ENCODE measurements at regions not wholly inside any gene's neighbourhood (a gene's known extent, or its start where the extent isn't known, plus 50 kb on each side); places are given as distances from the start of the nearest gene placed in this dataset.

DNA sequence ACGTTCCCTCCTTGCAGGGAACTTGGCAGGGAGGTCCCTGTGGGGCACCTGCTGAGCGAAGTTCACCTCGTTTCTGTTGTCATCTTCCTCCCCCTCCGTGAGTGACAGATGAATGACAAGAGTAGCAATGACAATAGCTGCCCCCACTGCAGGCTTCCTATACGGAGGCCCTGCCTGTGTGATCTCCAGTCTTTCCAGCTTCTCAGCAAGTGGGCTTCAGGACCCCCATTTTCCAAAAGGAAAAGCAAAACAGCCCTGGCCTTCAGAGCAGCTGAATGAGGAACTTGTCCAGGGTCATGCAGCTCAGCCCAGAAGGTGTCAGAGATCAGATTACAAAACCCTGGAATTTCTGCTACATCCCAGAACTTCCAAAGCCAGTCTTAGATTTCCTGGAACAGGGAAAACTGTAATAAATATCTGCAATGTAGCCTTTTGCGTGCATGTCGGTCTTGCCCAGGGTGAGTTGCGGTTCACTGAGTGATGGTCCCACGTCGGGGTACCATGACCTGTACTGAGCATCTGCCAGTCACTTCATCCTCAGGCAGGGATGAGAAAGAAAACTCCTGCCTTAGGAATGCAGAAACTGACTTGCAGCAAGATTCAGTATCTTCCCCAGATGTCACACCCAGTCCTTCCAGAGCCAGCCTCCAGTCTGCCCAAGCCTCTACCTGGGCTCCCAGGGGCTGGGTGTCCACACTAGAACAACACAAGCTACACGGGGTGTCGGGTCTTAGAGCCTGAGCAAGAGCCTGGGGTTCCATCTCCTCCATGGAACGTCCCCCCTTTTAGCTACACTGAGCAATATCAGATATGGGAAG is 1457.0 kb downstream of the BRD1 start:
- no peaks in the 10 kb centered on the region for H3K36me3 Mint-ChIP-seq (ENCODE audit: low read depth)
- intact Hi-C loops (cut with micrococcal nuclease), result no loop called here
- H3K9me3 Mint-ChIP-seq, result no peaks in the 10 kb centered on the region
- H3K4me3 Mint-ChIP-seq, result no peak overlapping the region
- H3K27ac Mint-ChIP-seq, result no peak overlapping the region
- H3K4me1 Mint-ChIP-seq (ENCODE audit: low read depth), result no peaks in the 10 kb centered on the region
- CTCF ChIA-PET, result no interaction called here
- no peaks in the 10 kb centered on the region for H3K27me3 Mint-ChIP-seq (ENCODE audit: low read depth)
- DNase-seq, result no peak

DNA sequence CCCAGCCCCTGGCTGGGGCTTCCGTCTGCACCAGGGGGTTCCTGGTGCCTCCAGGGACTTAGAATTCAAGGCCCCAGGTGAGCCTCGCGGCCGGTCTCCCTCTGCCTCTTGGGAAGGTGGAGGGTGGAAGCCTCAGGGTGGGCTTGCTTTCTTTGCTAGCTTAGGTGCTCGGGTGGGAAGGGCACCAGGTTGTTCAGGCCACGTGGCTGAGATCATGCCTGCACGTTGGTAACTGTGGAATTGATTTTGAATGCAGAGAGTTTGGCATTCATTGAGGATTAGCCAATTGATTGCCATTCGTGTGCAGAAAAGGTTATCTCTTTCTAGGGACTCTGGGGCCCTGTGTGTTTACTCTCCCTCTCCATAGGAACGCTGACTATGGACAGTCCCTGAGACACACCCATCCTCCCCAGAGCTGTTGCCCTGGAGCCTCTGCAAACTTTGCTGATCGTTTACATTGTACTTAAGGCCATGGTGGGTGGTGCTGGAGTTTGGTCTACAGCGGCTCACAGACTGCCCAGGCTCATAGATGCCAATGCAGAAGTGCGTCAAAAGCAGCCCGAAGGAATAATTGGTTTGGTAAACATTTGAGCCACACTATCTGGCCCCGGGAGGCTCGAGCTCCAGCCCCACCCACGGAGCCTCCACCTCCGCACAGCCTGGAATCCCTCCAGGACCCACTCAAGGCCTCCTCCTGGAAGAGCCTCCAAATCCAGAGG is 1457.7 kb downstream of the BRD1 start:
- no peak for DNase-seq
- intact Hi-C loops (cut with micrococcal nuclease), result no loop called here
- no peak overlapping the region for H3K27ac Mint-ChIP-seq
- H3K27me3 Mint-ChIP-seq (ENCODE audit: low read depth), result no peaks in the 10 kb centered on the region
- H3K4me3 Mint-ChIP-seq, result no peak overlapping the region
- no peaks in the 10 kb centered on the region for H3K4me1 Mint-ChIP-seq (ENCODE audit: low read depth)
- CTCF ChIA-PET, result no interaction called here
- H3K36me3 Mint-ChIP-seq (ENCODE audit: low read depth), result no peaks in the 10 kb centered on the region
- H3K9me3 Mint-ChIP-seq, result no peaks in the 10 kb centered on the region

DNA sequence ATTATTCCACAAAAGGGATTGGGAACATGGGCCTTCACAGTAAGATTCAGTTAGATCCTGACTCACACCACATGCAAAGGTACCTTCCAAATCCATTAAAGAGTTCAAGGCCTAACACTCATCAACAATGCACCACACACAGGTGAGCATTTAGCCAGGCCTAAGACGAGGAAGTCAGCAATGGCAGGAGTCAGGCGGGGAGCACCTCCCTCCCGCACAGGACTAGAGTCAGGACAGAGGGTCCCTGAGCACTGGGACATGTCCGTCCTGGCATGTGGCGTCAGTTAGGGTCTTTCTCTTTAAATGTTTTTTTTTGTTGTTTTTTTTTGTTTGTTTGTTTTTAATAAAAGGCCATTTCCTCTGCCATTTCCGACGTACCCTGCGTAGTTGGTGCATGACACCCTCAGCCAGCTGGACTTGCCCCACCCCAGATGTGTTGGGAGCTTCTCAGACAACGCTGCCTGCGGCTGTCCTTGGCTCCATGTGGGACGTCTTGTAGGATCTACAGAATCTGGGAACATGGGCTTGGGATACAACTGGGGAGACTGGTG is 1458.6 kb downstream of the BRD1 start:
- Mint-ChIP-seq H3K27ac (no peak overlapping the region), H3K27me3 (ENCODE audit: low read depth) (no peaks in the 10 kb centered on the region), H3K4me1 (ENCODE audit: low read depth) (no peaks in the 10 kb centered on the region), H3K4me3 (no peak overlapping the region), H3K36me3 (ENCODE audit: low read depth) (no peaks in the 10 kb centered on the region), H3K9me3 (no peaks in the 10 kb centered on the region)
- CTCF ChIA-PET, result no interaction called here
- DNase-seq, result no peak
- intact Hi-C loops (cut with micrococcal nuclease), result no loop called here

DNA sequence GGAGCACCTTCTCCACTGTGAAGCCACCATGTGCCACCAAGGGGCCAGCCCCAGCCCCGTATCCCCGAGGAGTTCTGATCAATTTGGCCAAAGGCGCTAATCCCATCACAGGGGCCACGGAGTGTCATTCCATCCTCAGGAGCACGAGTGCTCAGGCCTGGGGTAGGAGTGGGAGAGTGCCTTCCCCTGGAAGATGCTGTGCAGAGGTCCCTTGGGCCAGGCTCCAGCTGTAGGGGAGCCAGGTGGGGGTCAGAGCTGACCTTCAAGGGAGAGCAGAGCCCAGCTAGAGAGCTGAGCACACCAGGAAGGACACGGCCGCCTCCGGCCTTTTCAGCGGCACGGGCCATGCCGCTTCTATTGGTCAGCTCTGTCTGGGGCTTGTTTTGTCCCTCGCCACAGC is 1459.9 kb downstream of the BRD1 start:
- no peaks in the 10 kb centered on the region for H3K27me3 Mint-ChIP-seq (ENCODE audit: low read depth)
- H3K9me3 Mint-ChIP-seq, result no peaks in the 10 kb centered on the region
- H3K4me3 Mint-ChIP-seq, result no peak overlapping the region
- intact Hi-C loops (cut with micrococcal nuclease), result no loop called here
- H3K27ac Mint-ChIP-seq, result no peak overlapping the region
- DNase-seq, result no peak
- CTCF ChIA-PET, result no interaction called here
- H3K36me3 Mint-ChIP-seq (ENCODE audit: low read depth), result no peaks in the 10 kb centered on the region
- H3K4me1 Mint-ChIP-seq (ENCODE audit: low read depth), result no peaks in the 10 kb centered on the region

DNA sequence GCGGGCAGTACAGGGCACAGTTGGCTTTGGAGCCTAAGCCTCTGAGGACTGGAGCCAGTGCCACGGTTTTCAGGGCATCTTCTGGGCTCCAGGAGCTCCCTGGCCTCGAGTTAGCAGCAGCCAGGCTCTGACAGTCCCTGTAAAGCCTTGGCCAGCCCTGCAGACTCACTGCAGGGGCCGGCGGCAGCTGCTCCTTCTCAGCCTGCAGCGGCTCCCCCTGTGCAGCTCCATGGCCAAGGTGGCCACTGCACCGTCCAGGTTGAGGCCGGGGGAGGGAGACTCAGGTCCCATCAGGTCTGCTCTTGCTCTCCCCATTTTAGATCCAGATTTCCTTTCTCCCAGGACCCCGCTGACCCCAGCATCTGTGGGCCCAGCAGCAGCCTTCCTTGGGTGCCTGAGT is 1461.1 kb downstream of the BRD1 start:
- CTCF ChIA-PET, result no interaction called here
- DNase-seq, result no peak
- no peak overlapping the region for H3K4me3 Mint-ChIP-seq
- H3K27ac Mint-ChIP-seq, result no peak overlapping the region
- no peaks in the 10 kb centered on the region for H3K9me3 Mint-ChIP-seq
- no peaks in the 10 kb centered on the region for H3K36me3 Mint-ChIP-seq (ENCODE audit: low read depth)
- no peaks in the 10 kb centered on the region for H3K4me1 Mint-ChIP-seq (ENCODE audit: low read depth)
- intact Hi-C loops (cut with micrococcal nuclease), result no loop called here
- no peaks in the 10 kb centered on the region for H3K27me3 Mint-ChIP-seq (ENCODE audit: low read depth)

DNA sequence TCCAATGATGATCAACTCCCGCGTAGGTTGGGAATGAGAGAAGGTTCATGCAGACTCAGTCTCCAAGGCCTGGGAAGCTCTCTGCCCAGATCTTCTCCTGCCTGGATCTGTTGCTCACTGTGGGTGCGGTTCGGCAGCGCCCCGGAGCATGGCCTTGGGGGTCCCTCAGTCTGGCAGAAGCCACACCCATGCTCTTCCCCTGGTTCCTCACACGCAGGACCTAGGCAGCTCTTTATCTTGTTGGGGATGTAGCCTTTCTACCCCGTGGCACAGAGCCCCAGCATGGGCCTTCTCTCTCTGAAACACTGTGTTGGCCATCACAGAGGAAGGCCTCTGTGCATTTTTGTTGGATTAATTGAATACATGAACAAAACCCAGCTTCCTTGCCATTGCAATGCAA is 1461.6 kb downstream of the BRD1 start:
- no peak overlapping the region for H3K27ac Mint-ChIP-seq
- no peaks in the 10 kb centered on the region for H3K27me3 Mint-ChIP-seq (ENCODE audit: low read depth)
- DNase-seq, result no peak
- no peaks in the 10 kb centered on the region for H3K4me1 Mint-ChIP-seq (ENCODE audit: low read depth)
- no peak overlapping the region for H3K4me3 Mint-ChIP-seq
- CTCF ChIA-PET, result no interaction called here
- H3K36me3 Mint-ChIP-seq (ENCODE audit: low read depth), result no peaks in the 10 kb centered on the region
- intact Hi-C loops (cut with micrococcal nuclease), result no loop called here
- no peaks in the 10 kb centered on the region for H3K9me3 Mint-ChIP-seq

DNA sequence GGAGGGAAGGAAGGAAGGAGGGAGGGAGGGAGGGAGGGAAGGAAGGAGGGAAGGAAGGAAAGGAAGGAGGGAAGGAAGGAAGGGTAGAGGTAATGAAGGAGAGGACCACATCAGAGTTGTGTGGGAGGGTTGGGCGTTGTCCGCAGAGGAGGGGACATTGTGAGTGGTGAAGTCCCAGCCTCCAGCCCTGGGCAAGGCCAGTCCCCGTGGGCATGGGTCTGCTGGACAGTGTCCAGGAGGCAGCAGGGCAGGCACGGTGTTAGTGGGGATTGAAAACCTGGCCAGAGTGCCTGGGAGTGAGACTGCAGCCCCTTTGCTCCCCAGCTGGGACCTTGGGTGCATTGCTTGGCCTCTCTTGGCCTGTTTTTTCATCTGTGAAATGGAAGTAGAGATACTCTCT is 1462.3 kb downstream of the BRD1 start:
- intact Hi-C loops (cut with micrococcal nuclease), result no loop called here
- H3K9me3 Mint-ChIP-seq, result no peaks in the 10 kb centered on the region

DNA sequence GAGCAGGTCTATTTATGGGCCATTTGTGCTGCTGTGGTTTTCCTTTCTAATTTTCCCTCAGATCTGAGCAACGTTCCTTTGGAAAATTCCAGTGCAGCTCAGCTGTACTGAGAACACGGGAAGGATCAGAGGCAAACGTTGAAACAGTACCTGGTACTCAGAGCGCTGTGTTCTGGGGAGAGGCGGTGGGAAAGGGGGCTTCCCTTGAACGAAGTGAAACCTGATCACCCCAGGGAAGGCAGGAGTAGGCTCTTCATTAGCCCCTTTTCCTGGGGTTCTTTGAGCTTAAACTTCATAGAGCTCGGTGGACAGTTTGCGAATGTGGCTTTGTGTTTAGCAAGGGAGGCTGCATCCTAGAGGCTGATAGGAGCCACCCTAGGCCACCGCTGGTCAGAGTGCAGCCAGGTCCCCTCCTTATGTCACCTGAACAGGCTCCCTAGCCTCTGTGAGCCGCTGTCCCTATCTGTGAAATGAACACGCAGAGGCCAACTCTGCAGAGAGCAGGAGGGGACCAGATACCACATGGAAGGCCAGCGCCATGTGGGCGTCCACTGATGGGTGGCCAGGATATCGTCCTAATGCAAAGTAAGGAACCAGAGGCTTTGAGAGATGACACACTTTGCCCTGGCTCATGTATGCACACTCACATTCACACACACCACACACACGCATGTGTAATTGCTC is 1464.8 kb downstream of the BRD1 start:
- Mint-ChIP-seq H3K9me3 (no peaks in the 10 kb centered on the region), H3K4me3 (no peak overlapping the region), H3K36me3 (ENCODE audit: low read depth) (no peaks in the 10 kb centered on the region), H3K4me1 (ENCODE audit: low read depth) (no peaks in the 10 kb centered on the region), H3K27me3 (ENCODE audit: low read depth) (no peaks in the 10 kb centered on the region), H3K27ac (no peak overlapping the region)
- no peak for DNase-seq
- CTCF ChIA-PET, result no interaction called here
- intact Hi-C loops (cut with micrococcal nuclease), result no loop called here

More for the DNA sequence above, 1462.3 kb downstream of the BRD1 start:
- H3K27ac Mint-ChIP-seq, result no peak overlapping the region
- CTCF ChIA-PET, result no interaction called here
- DNase-seq, result no peak
- no peaks in the 10 kb centered on the region for H3K36me3 Mint-ChIP-seq (ENCODE audit: low read depth)
- no peaks in the 10 kb centered on the region for H3K27me3 Mint-ChIP-seq (ENCODE audit: low read depth)
- H3K4me1 Mint-ChIP-seq (ENCODE audit: low read depth), result no peaks in the 10 kb centered on the region
- no peak overlapping the region for H3K4me3 Mint-ChIP-seq

DNA sequence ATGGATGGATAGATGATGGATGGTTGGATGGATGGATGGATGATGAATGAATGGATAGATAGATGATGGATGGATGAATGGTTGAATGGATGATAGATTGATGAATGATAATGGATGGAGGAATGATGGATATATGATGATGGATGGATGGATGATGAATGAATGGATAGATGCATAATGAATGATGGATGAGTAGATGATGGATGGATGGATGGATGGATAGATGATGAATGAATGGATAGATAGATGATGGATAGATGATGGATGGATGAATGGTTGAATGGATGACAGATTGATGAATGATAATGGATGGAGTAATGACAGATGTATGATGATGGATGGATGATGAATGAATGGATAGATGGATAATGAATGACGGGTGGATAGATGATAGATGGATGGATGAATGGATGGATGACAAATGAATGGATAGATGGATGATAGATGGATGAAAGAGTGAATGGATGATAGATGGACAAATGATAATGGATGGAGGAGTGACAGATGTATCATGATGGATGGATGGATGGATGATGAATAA is 1466.5 kb downstream of the BRD1 start:
- no peaks in the 10 kb centered on the region for H3K4me1 Mint-ChIP-seq (ENCODE audit: low read depth)
- H3K4me3 Mint-ChIP-seq, result no peak overlapping the region
- H3K27me3 Mint-ChIP-seq (ENCODE audit: low read depth), result peaks cover 5% of the 10 kb centered on the region
- intact Hi-C loops (cut with micrococcal nuclease), result no loop called here
- DNase-seq, result no peak
- H3K27ac Mint-ChIP-seq, result no peak overlapping the region
- CTCF ChIA-PET, result no interaction called here
- no peaks in the 10 kb centered on the region for H3K36me3 Mint-ChIP-seq (ENCODE audit: low read depth)
- no peaks in the 10 kb centered on the region for H3K9me3 Mint-ChIP-seq

DNA sequence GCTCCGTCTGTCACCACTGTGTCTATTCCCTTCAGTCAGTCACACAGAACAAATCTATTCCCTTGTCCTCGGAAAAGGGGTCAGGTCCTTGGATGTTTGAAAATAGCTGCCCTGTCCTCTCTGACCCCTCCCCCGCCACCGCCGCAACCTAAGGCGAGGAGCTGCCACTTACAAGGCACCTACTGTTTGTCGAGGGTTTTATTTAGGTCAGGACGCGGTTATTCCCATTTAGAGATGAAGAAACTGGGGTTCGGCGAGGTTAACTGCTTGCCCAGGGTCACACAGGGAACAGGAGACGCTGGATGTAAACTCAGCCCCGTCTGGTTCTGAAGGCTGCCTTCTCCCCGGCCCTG is 1468.1 kb downstream of the BRD1 start:
- Mint-ChIP-seq H3K27me3 (ENCODE audit: low read depth) (peaks cover 5% of the 10 kb centered on the region), H3K27ac (no peak overlapping the region), H3K4me3 (no peak overlapping the region), H3K4me1 (ENCODE audit: low read depth) (no peaks in the 10 kb centered on the region), H3K36me3 (ENCODE audit: low read depth) (no peaks in the 10 kb centered on the region), H3K9me3 (no peaks in the 10 kb centered on the region)
- CTCF ChIA-PET, result no interaction called here
- intact Hi-C loops (cut with micrococcal nuclease), result no loop called here
- DNase-seq, result no peak

DNA sequence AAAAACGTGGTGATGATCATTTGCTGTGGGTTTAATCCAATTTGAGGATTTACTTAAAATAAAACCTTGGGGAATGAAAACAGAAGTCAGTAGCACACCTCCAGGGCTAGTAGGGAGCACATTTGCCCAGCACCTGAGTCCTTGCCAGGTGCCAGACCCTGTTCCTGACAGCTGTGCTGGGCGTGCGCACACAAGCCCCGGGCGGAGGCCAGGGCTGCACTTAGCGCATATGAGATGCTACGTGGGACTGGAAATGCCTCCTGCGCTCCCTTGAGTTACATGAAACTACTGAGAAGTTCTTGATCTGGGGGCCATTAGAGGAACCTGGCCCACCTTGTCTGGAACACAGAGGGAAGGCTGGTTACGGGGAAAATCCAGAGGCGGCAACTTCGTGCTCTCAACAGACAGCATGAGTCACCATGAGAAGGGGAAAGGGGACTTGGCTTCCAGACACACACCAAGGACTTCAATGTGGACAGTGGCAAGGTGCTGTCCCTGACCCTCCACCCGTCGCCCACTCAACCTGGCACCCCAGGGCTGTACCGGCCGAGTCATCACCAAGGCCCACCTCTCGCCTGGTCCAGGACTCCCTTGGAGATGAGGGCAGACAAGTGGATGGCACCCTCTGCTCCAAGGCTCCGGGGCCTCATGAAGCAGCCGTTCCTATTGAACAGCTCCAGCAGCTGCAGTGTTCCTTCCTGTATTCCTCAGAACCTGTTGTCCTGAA is 1468.6 kb downstream of the BRD1 start:
- Mint-ChIP-seq H3K4me1 (ENCODE audit: low read depth) (no peaks in the 10 kb centered on the region), H3K27ac (no peak overlapping the region), H3K4me3 (no peak overlapping the region), H3K36me3 (ENCODE audit: low read depth) (no peaks in the 10 kb centered on the region), H3K9me3 (no peaks in the 10 kb centered on the region), H3K27me3 (ENCODE audit: low read depth) (peaks cover 5% of the 10 kb centered on the region)
- CTCF ChIA-PET, result no interaction called here
- DNase-seq, result no peak
- intact Hi-C loops (cut with micrococcal nuclease), result no loop called here

DNA sequence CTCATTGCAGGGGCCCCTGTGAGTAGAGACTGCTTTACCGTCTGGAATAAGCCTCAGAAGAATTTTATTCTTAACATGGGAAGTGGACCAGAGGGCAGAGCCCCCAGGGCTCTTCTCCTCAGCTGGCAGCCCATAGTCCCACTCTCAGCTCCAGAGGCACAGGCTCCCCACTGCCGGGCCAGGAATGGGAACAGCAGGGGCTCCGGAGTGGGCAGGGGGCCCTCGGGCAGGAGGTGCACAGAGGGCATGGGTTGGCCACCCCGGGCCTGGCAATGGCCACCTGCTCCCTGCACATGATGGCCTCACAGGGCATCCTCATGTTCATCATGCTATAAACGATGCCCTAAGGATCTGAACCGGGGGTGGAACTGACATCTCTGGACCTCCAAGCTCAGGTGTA is 1469.7 kb downstream of the BRD1 start:
- H3K4me3 Mint-ChIP-seq, result no peak overlapping the region
- no peaks in the 10 kb centered on the region for H3K4me1 Mint-ChIP-seq (ENCODE audit: low read depth)
- CTCF ChIA-PET, result no interaction called here
- DNase-seq, result no peak
- no peaks in the 10 kb centered on the region for H3K9me3 Mint-ChIP-seq
- H3K27me3 Mint-ChIP-seq (ENCODE audit: low read depth), result peaks cover 5% of the 10 kb centered on the region
- intact Hi-C loops (cut with micrococcal nuclease), result no loop called here
- no peaks in the 10 kb centered on the region for H3K36me3 Mint-ChIP-seq (ENCODE audit: low read depth)
- H3K27ac Mint-ChIP-seq, result no peak overlapping the region

Measured in activated naive CD4-positive, alpha-beta T cell treated with anti-CD3 and anti-CD28 coated beads for 36 hours (primary cell).